CD4-positive, alpha-beta T cell (primary cell): ENCODE measurements at regions not wholly inside any gene's neighbourhood (a gene's known extent, or its start where the extent isn't known, plus 50 kb on each side); places are given as distances from the start of the nearest gene placed in this dataset.

ENCODE experiments used
- ATAC-seq: fragments of 200-7000 bp; cut with Tn5 transposase; one replicate; pipeline ENCODE4 v1.10.0; 2022; ENCODE audit warnings: mild to moderate bottlenecking; ENCODE audit not compliant: poor library complexity
- CTCF ChIA-PET: fragments of 350-600 bp; sonication (Branson Sonifier 250); formaldehyde crosslinking; loops from one replicate; lab custom pipeline; 2021; ENCODE audit warnings: antibody characterized with exemption, inconsistent platforms; lab: Charles Lee
- POLR2A ChIA-PET: fragments of 350-600 bp; sonication (Branson Sonifier 250); formaldehyde crosslinking; loops from one replicate; lab custom pipeline; 2021; ENCODE audit warnings: antibody characterized with exemption, inconsistent platforms; lab: Charles Lee
- DNase-seq, 14 experiments: peaks; one replicate each; pipeline ENCODE4 v3.0.0-alpha.2; 2013 to 2020; ENCODE audit warnings: mixed read lengths in 2 of 14
- H3K27ac ChIP-seq, 2 donors: one replicate each; pipeline versions ENCODE4 v1.5.1 to v1.7.0; 2013; ENCODE audit warnings: low read length in 2 of 2, low read depth in 1 of 2, mild to moderate bottlenecking in 1 of 2
- H3K27me3 ChIP-seq, 2 experiments: 1 replicate in 1 of 2; 2 replicates in 1 of 2; pipeline versions ENCODE4 v1.6.1 to v1.7.0; 2013; ENCODE audit warnings: low read length in 2 of 2, control low read depth in 1 of 2, mild to moderate bottlenecking in 1 of 2, moderate library complexity in 1 of 2; ENCODE audit not compliant: insufficient read depth in 2 of 2, control insufficient read depth in 1 of 2
- H3K36me3 ChIP-seq: one replicate; pipeline ENCODE4 v1.6.1; 2013; ENCODE audit warnings: low read length, control low read depth; ENCODE audit not compliant: insufficient read depth
- H3K4me1 ChIP-seq: one replicate; pipeline ENCODE4 v1.6.1; 2013; ENCODE audit warnings: low read length, control low read depth; ENCODE audit not compliant: insufficient read depth
- H3K4me3 ChIP-seq: one replicate; pipeline ENCODE4 v1.5.1; 2013; ENCODE audit warnings: mild to moderate bottlenecking, low read length, moderate library complexity
- H3K9me3 ChIP-seq, 2 experiments: 1 replicate in 1 of 2; 2 replicates in 1 of 2; pipeline versions ENCODE4 v1.6.1 to v1.7.0; 2013; ENCODE audit warnings: low read length in 2 of 2, mild to moderate bottlenecking in 2 of 2, control low read depth in 1 of 2, moderate library complexity in 1 of 2; ENCODE audit not compliant: control insufficient read depth in 1 of 2, insufficient read depth in 1 of 2
- H3K27ac Mint-ChIP-seq: one replicate; pipeline ENCODE4 v1.8.0; 2020; ENCODE audit warnings: mixed read lengths
- H3K27me3 Mint-ChIP-seq: one replicate; pipeline ENCODE4 v1.8.0; 2021; ENCODE audit warnings: mixed read lengths
- H3K36me3 Mint-ChIP-seq: one replicate; pipeline ENCODE4 v1.8.0; 2021; ENCODE audit warnings: low read depth, mixed read lengths
- H3K4me1 Mint-ChIP-seq: one replicate; pipeline ENCODE4 v1.8.0; 2021; ENCODE audit warnings: low read depth, mixed read lengths
- H3K4me3 Mint-ChIP-seq: one replicate; pipeline ENCODE4 v1.8.0; 2020; ENCODE audit warnings: mild to moderate bottlenecking, mixed read lengths
- H3K9me3 Mint-ChIP-seq: one replicate; pipeline ENCODE4 v1.8.0; 2020; ENCODE audit warnings: mixed read lengths
- intact Hi-C, 2 experiments: fragments of 100-400 bp; cut with DNase I in 1 of 2; cut with micrococcal nuclease in 1 of 2; formaldehyde crosslinking; loops; one replicate each; pipeline versions ENCODE4 v1.15.1 to v1.9.0; 2023 to 2025; cut with DNase I, micrococcal nuclease
- TF ChIP-seq, protein P1 (sequence below): fragments of 200-600 bp; IDR thresholded peaks from one replicate; pipeline ENCODE4 v1.8.0; 2022; ENCODE audit warnings: antibody characterized with exemption, mild to moderate bottlenecking

GRCh38 chr15:29613951-29614382 lies 208.3 kb downstream of the TJP1 start:
- POLR2A ChIA-PET: no interaction called here
- no peaks in the 10 kb centered on the region for H3K9me3 Mint-ChIP-seq
- DNase-seq: no peak
- peaks cover 49% of the 10 kb centered on the region for H3K27me3 Mint-ChIP-seq
- H3K4me3 Mint-ChIP-seq: no peak overlapping the region
- H3K27me3 ChIP-seq: peaks cover 0 to 2% of the 10 kb centered on the region in 2 experiments
- H3K4me3 ChIP-seq: no peak overlapping the region
- CTCF ChIA-PET: no interaction called here
- TF ChIP-seq, protein P1, sequence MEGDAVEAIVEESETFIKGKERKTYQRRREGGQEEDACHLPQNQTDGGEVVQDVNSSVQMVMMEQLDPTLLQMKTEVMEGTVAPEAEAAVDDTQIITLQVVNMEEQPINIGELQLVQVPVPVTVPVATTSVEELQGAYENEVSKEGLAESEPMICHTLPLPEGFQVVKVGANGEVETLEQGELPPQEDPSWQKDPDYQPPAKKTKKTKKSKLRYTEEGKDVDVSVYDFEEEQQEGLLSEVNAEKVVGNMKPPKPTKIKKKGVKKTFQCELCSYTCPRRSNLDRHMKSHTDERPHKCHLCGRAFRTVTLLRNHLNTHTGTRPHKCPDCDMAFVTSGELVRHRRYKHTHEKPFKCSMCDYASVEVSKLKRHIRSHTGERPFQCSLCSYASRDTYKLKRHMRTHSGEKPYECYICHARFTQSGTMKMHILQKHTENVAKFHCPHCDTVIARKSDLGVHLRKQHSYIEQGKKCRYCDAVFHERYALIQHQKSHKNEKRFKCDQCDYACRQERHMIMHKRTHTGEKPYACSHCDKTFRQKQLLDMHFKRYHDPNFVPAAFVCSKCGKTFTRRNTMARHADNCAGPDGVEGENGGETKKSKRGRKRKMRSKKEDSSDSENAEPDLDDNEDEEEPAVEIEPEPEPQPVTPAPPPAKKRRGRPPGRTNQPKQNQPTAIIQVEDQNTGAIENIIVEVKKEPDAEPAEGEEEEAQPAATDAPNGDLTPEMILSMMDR: no peak
- peaks cover 0 to 15% of the 10 kb centered on the region in 2 experiments for H3K9me3 ChIP-seq
- no peaks in the 10 kb centered on the region for H3K36me3 Mint-ChIP-seq
- H3K4me1 Mint-ChIP-seq: no peaks in the 10 kb centered on the region
- ATAC-seq: no peak
- no peak overlapping the region for H3K27ac Mint-ChIP-seq
- no peak overlapping the region for H3K27ac ChIP-seq
- H3K4me1 ChIP-seq: no peaks in the 10 kb centered on the region
- H3K36me3 ChIP-seq: no peaks in the 10 kb centered on the region
- intact Hi-C loops: no loop called here

DNA sequence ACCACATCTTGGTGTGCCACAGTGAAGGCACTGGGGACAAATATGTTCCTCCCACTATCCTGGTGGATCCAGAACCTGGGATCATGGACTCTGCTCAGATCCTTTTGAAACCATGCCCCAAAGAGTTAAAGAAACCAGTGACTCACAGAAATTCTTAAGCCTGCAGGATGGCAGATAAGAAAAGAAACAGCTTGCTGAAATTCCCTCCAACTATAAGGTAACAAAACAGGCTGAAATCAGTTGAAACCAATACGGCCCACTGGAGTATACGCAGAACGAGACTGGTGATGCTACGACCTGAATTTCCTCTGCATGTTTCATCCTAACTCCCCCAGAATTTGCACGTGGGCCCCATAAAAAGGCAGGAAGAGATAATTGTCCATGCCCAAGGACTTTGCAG lies 209.6 kb downstream of the TJP1 start:
- no peaks in the 10 kb centered on the region for H3K4me1 ChIP-seq
- no peaks in the 10 kb centered on the region for H3K4me1 Mint-ChIP-seq
- TF ChIP-seq, protein P1: no peak
- no peak overlapping the region for H3K4me3 ChIP-seq
- H3K27ac Mint-ChIP-seq: no peak overlapping the region
- no peaks in the 10 kb centered on the region for H3K36me3 ChIP-seq
- ChIA-PET CTCF (no interaction called here), POLR2A (no interaction called here)
- no peaks in the 10 kb centered on the region for H3K9me3 Mint-ChIP-seq
- ATAC-seq (no peak), DNase-seq (no peak)
- peaks cover 0 to 14% of the 10 kb centered on the region in 2 experiments for H3K9me3 ChIP-seq
- intact Hi-C loops: no loop called here
- no peak overlapping the region for H3K4me3 Mint-ChIP-seq
- H3K27ac ChIP-seq: no peak overlapping the region
- peaks cover 0 to 2% of the 10 kb centered on the region in 2 experiments for H3K27me3 ChIP-seq
- no peaks in the 10 kb centered on the region for H3K36me3 Mint-ChIP-seq
- peaks cover 52% of the 10 kb centered on the region for H3K27me3 Mint-ChIP-seq

DNA sequence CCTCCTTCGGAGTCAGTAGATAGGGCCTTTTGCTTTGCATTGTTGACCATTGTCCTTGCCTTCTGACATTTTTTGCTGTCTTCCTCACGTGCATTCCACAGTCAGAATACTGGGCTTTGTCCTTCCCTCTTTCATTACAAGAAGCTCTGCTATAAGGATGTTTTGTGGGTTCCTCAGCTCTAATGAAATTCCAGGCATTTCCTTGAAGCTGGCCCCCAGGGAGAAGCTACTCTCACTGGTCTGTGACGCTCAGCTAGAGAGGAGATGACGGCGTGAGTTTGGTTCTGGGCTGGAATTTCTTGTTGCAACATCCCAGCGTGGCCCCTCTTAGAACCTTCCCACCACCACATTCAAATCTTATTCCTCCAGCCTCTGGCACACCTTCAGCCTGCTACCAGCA lies 210.2 kb downstream of the TJP1 start:
- Mint-ChIP-seq H3K4me3 (no peak overlapping the region), H3K4me1 (no peaks in the 10 kb centered on the region), H3K27me3 (peaks cover 51% of the 10 kb centered on the region), H3K9me3 (no peaks in the 10 kb centered on the region), H3K27ac (no peak overlapping the region), H3K36me3 (no peaks in the 10 kb centered on the region)
- H3K4me3 ChIP-seq: no peak overlapping the region
- ChIA-PET CTCF (no interaction called here), POLR2A (no interaction called here)
- no peaks in the 10 kb centered on the region for H3K4me1 ChIP-seq
- peaks cover 0 to 12% of the 10 kb centered on the region in 2 experiments for H3K9me3 ChIP-seq
- intact Hi-C loops: no loop called here
- H3K36me3 ChIP-seq: no peaks in the 10 kb centered on the region
- peaks cover 0 to 2% of the 10 kb centered on the region in 2 experiments for H3K27me3 ChIP-seq
- no peak for DNase-seq
- TF ChIP-seq, protein P1: no peak
- no peak for ATAC-seq
- no peak overlapping the region for H3K27ac ChIP-seq
